WERI-Rb-1 (cell line): ENCODE measurements at regions not wholly inside any gene's neighbourhood (a gene's known extent, or its start where the extent isn't known, plus 50 kb on each side); places are given as distances from the start of the nearest gene placed in this dataset.

ENCODE experiments used
- DNase-seq: peaks from one replicate; pipeline ENCODE4 v3.0.0-alpha.2; 2020
- H3K27ac ChIP-seq: fragments of 250-450 bp; sonication (Bioruptor Pico); 2 replicates; pipeline ENCODE4 v1.5.1; 2020; ENCODE audit warnings: mild to moderate bottlenecking, moderate library complexity
- H3K27me3 ChIP-seq: fragments of 250-450 bp; sonication (Bioruptor Pico); 2 replicates; pipeline ENCODE4 v1.5.1; 2021; ENCODE audit warnings: mild to moderate bottlenecking, low read depth, moderate library complexity; ENCODE audit not compliant: insufficient read depth, severe bottlenecking
- H3K36me3 ChIP-seq: fragments of 250-450 bp; sonication (Bioruptor Pico); 2 replicates; pipeline ENCODE4 v1.5.1; 2020; ENCODE audit warnings: mild to moderate bottlenecking, moderate library complexity
- H3K4me3 ChIP-seq: 2 replicates; pipeline ENCODE4 v1.5.1; 2011; ENCODE audit warnings: low read depth, mild to moderate bottlenecking, control low read depth, low read length
- H3K9me3 ChIP-seq: fragments of 250-450 bp; sonication (Bioruptor Pico); 2 replicates; pipeline ENCODE4 v1.5.1; 2021; ENCODE audit warnings: mild to moderate bottlenecking, moderate library complexity; ENCODE audit not compliant: severe bottlenecking
- CTCF ChIP-seq: IDR thresholded peaks from 2 replicates; pipeline ENCODE4 v1.5.1; 2011; ENCODE audit warnings: low read depth, mild to moderate bottlenecking, control low read depth, inconsistent platforms, low read length

- Histone ChIP-seq H3K27ac (no peak overlapping the region), H3K27me3 (no peaks in the 10 kb centered on the region), H3K36me3 (no peaks in the 10 kb centered on the region), H3K4me3 (no peak overlapping the region), H3K9me3 (no peaks in the 10 kb centered on the region)
- DNase-seq = peak; percentile 22
- no peak for TF ChIP-seq CTCF
Measured at GRCh38 chr2:136208682-136209420, 90.9 kb upstream of the CXCR4 start.

GRCh38 chr2:136207665-136208064, 89.7 kb upstream of the CXCR4 start:
- Histone ChIP-seq H3K27ac (no peak overlapping the region), H3K27me3 (no peaks in the 10 kb centered on the region), H3K4me3 (no peak overlapping the region), H3K36me3 (no peaks in the 10 kb centered on the region), H3K9me3 (no peaks in the 10 kb centered on the region)
- DNase-seq = no peak
- TF ChIP-seq CTCF = no peak

GRCh38 chr2:136207030-136207623, 89.2 kb upstream of the CXCR4 start:
- H3K9me3 ChIP-seq = no peaks in the 10 kb centered on the region
- no peak for TF ChIP-seq CTCF
- H3K27ac ChIP-seq = no peak overlapping the region
- H3K4me3 ChIP-seq = no peak overlapping the region
- no peaks in the 10 kb centered on the region for H3K27me3 ChIP-seq
- no peaks in the 10 kb centered on the region for H3K36me3 ChIP-seq
- DNase-seq = no peak

- no peak overlapping the region for H3K27ac ChIP-seq
- H3K9me3 ChIP-seq = no peaks in the 10 kb centered on the region
- H3K4me3 ChIP-seq = no peak overlapping the region
- no peak for TF ChIP-seq CTCF
- H3K27me3 ChIP-seq = no peaks in the 10 kb centered on the region
- no peak for DNase-seq
- H3K36me3 ChIP-seq = no peaks in the 10 kb centered on the region
Measured at GRCh38 chr2:136206613-136207012, 88.7 kb upstream of the CXCR4 start.

- Histone ChIP-seq H3K36me3 (no peaks in the 10 kb centered on the region), H3K27ac (no peak overlapping the region), H3K4me3 (no peak overlapping the region), H3K9me3 (no peaks in the 10 kb centered on the region), H3K27me3 (no peaks in the 10 kb centered on the region)
- DNase-seq = no peak
- no peak for TF ChIP-seq CTCF
Measured at GRCh38 chr2:136205615-136206014, 87.7 kb upstream of the CXCR4 start.

- no peak for TF ChIP-seq CTCF
- H3K36me3 ChIP-seq = no peaks in the 10 kb centered on the region
- DNase-seq = no peak
- H3K4me3 ChIP-seq = no peak overlapping the region
- H3K9me3 ChIP-seq = no peaks in the 10 kb centered on the region
- H3K27ac ChIP-seq = no peak overlapping the region
- H3K27me3 ChIP-seq = no peaks in the 10 kb centered on the region
Measured at GRCh38 chr2:136204971-136205370, 87.0 kb upstream of the CXCR4 start.
